PC-3 (cell line): ENCODE measurements at regions not wholly inside any gene's neighbourhood (a gene's known extent, or its start where the extent isn't known, plus 50 kb on each side); places are given as distances from the start of the nearest gene placed in this dataset.

Experiments used
- ATAC-seq: fragments of 200-7000 bp; cut with Tn5 transposase; 2 replicates; pipeline ENCODE4 v1.9.1; 2020; ENCODE audit warnings: mild to moderate bottlenecking, moderate library complexity
- BruUV-seq: library from RNA; stranded (reverse); fragments of 400-500 nt; replicated peaks from 2 replicates; lab custom pipeline; 2021; lab: Mats Ljungman, UMichigan
- CTCF ChIA-PET: fragments of 300-600 bp; sonication (Branson Sonifier 250); formaldehyde crosslinking; loops from one replicate; lab custom pipeline; 2022; ENCODE audit warnings: antibody characterized with exemption; lab: Charles Lee
- POLR2A ChIA-PET: fragments of 300-600 bp; sonication (Branson Sonifier 250); formaldehyde crosslinking; loops from one replicate; lab custom pipeline; 2022; ENCODE audit warnings: antibody characterized with exemption; ENCODE audit not compliant: unreplicated experiment; lab: Charles Lee
- DNase-seq: peaks from one replicate; pipeline ENCODE4 v3.0.0-alpha.2; 2015
- H2AFZ ChIP-seq: fragments of 300-600 bp; sonication (generic); 2 replicates; pipeline ENCODE4 v1.6.0; 2016; ENCODE audit warnings: antibody characterized with exemption, low read length
- H3F3A ChIP-seq: fragments of 300-600 bp; sonication (generic); one replicate; pipeline ENCODE4 v1.6.0; 2017; ENCODE audit warnings: antibody characterized with exemption, low read length, control low read depth, mild to moderate bottlenecking; ENCODE audit not compliant: unreplicated experiment
- H3K27ac ChIP-seq: fragments of 300-600 bp; sonication (generic); 2 replicates; pipeline ENCODE4 v1.5.1; 2016; ENCODE audit warnings: mild to moderate bottlenecking, low read length
- H3K27me3 ChIP-seq: fragments of 300-600 bp; sonication (generic); 2 replicates; pipeline ENCODE4 v1.6.1; 2016; ENCODE audit warnings: low read length, mixed read lengths
- H3K36me3 ChIP-seq: fragments of 300-600 bp; sonication (generic); 2 replicates; pipeline ENCODE4 v1.6.1; 2016; ENCODE audit warnings: low read depth, mixed run types, low read length, mixed read lengths
- H3K4me1 ChIP-seq: fragments of 300-600 bp; sonication (generic); 2 replicates; pipeline ENCODE4 v1.5.1; 2016; ENCODE audit warnings: low read length; ENCODE audit not compliant: insufficient read depth
- H3K4me2 ChIP-seq: fragments of 300-600 bp; sonication (generic); 2 replicates; pipeline ENCODE4 v1.6.0; 2016; ENCODE audit warnings: low read length
- H3K4me3 ChIP-seq: fragments of 300-600 bp; sonication (generic); 2 replicates; pipeline ENCODE4 v1.5.1; 2016; ENCODE audit warnings: mild to moderate bottlenecking, low read length, mixed read lengths
- H3K79me2 ChIP-seq: fragments of 300-600 bp; sonication (generic); 2 replicates; pipeline ENCODE4 v1.6.1; 2017; ENCODE audit warnings: low read length, mixed read lengths
- H3K9ac ChIP-seq: fragments of 300-600 bp; sonication (generic); 2 replicates; pipeline ENCODE4 v1.6.0; 2016; ENCODE audit warnings: mild to moderate bottlenecking, low read length
- H3K9me2 ChIP-seq: fragments of 300-600 bp; sonication (generic); replicated peaks from 2 replicates; pipeline ENCODE4 v1.6.1; 2016; ENCODE audit warnings: mixed run types, low read length, mixed read lengths
- H3K9me3 ChIP-seq: fragments of 300-600 bp; sonication (generic); 2 replicates; pipeline ENCODE4 v1.6.1; 2016; ENCODE audit warnings: low read length, mixed read lengths
- H4K20me1 ChIP-seq: fragments of 300-600 bp; sonication (generic); 2 replicates; pipeline ENCODE4 v1.6.1; 2016; ENCODE audit warnings: low read length, mixed read lengths
- CTCF ChIP-seq: fragments of 300-600 bp; sonication (generic); conservative IDR thresholded peaks from 2 replicates; pipeline ENCODE4 v1.5.1; 2017; ENCODE audit warnings: antibody characterized with exemption, low read depth, mild to moderate bottlenecking, low read length
- EZH2 ChIP-seq: fragments of 300-600 bp; sonication (generic); IDR thresholded peaks from one replicate; pipeline ENCODE4 v1.6.1; 2017; ENCODE audit warnings: antibody characterized with exemption, mild to moderate bottlenecking, low read length; ENCODE audit not compliant: unreplicated experiment
- EZH2phosphoT487 ChIP-seq: fragments of 300-600 bp; sonication (generic); IDR thresholded peaks from 2 replicates; pipeline ENCODE4 v1.6.1; 2018; ENCODE audit warnings: mild to moderate bottlenecking, antibody characterized with exemption, low read length, borderline replicate concordance
- intact Hi-C: fragments of 100-400 bp; cut with micrococcal nuclease; formaldehyde crosslinking; loops from 2 replicates; pipeline ENCODE4 v1.9.0; 2023

GRCh38 chr18:60445341-60445740, 72.8 kb upstream of the MC4R start:
- CTCF ChIA-PET = no interaction called here
- BruUV-seq = no TSS peak
- no peak for DNase-seq

DNA sequence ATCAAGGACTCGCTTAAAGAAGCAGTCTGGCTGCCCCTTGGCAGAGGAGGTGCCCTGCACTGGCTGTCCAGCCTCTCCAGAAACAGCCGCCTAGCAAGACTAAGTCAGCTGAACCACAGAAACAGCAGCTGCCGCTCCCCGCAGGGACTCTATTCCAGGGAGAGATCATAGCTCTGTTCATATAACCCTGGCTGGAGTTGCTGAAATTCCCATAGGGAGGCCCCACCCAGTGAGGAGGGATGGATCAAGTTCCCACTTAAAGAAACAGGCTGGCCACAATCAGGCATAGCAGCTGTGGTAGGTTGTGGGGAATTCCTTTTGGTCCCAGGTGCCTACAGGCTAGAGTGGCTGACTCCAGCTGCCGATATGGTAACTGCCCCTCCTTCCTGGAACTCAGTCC, 74.2 kb upstream of the MC4R start:
- DNase-seq (no peak), ATAC-seq (no peak)
- H3K9me3 ChIP-seq = no peaks in the 10 kb centered on the region
- H3K79me2 ChIP-seq = no peaks in the 10 kb centered on the region
- TF ChIP-seq CTCF (no peak), EZH2phosphoT487 (no peak), EZH2 (no peak)
- no peak overlapping the region for H3K4me2 ChIP-seq
- no peaks in the 10 kb centered on the region for H3K36me3 ChIP-seq
- no peaks in the 10 kb centered on the region for H3K4me1 ChIP-seq
- no peak overlapping the region for H2AFZ ChIP-seq
- H3F3A ChIP-seq = no peaks in the 10 kb centered on the region
- H3K9ac ChIP-seq = no peak overlapping the region
- intact Hi-C loops = no loop called here
- CTCF ChIA-PET = no interaction called here
- H4K20me1 ChIP-seq = no peaks in the 10 kb centered on the region
- POLR2A ChIA-PET = no interaction called here
- H3K27ac ChIP-seq = no peak overlapping the region
- H3K9me2 ChIP-seq = no peaks in the 10 kb centered on the region
- H3K27me3 ChIP-seq = no peaks in the 10 kb centered on the region
- BruUV-seq = no TSS peak
- no peak overlapping the region for H3K4me3 ChIP-seq

More at GRCh38 chr18:60445341-60445740, 72.8 kb upstream of the MC4R start:
- no peak overlapping the region for H3K4me2 ChIP-seq
- H3K9me2 ChIP-seq = no peaks in the 10 kb centered on the region
- H3K9ac ChIP-seq = no peak overlapping the region
- H4K20me1 ChIP-seq = no peaks in the 10 kb centered on the region
- no peak overlapping the region for H3K4me3 ChIP-seq
- intact Hi-C loops = no loop called here
- POLR2A ChIA-PET = no interaction called here
- no peaks in the 10 kb centered on the region for H3K4me1 ChIP-seq
- H2AFZ ChIP-seq = no peak overlapping the region
- TF ChIP-seq EZH2 (no peak), EZH2phosphoT487 (no peak), CTCF (no peak)
- H3K27ac ChIP-seq = no peak overlapping the region
- no peaks in the 10 kb centered on the region for H3K36me3 ChIP-seq
- no peaks in the 10 kb centered on the region for H3K9me3 ChIP-seq
- ATAC-seq = no peak
- H3F3A ChIP-seq = no peaks in the 10 kb centered on the region
- no peaks in the 10 kb centered on the region for H3K79me2 ChIP-seq
- H3K27me3 ChIP-seq = no peaks in the 10 kb centered on the region

DNA sequence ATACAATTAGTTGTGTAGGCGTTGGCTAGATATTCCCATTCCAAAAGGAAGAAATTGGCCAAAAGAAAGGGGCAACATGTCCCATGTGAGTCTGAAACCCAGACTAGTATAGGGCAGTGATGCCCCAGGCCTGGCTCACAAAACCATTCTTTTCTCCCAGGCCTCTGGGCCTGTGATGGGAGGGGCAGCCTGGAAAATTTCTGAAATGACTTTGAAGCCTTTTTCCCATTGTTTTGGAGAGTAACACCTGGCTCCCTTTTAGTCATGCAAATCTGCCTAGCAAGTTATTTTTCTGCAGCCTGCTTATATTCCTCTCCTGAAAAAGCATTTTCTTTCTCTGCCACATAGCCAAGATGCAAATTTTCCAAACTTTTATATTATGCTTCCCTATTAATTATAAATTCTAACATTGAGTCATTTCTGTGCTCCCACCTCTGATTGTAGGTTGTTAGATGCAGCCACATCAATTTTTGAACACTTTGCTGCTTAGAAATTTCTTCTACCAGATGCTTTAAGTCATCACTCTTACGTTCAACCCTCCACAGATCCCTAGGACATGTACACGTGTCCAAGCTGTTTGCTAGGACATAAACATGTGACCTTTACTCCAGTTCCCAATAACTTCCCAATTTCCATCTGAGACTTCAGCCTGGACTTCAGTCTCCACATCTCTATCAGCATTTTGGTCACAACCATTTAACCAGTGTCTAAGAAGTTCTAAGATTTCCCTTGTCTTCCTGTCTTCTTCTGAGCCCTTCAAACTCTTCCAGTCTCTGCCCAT, 76.1 kb upstream of the MC4R start:
- H4K20me1 ChIP-seq = no peaks in the 10 kb centered on the region
- H3K4me3 ChIP-seq = no peak overlapping the region
- no peaks in the 10 kb centered on the region for H3K9me2 ChIP-seq
- no peaks in the 10 kb centered on the region for H3K79me2 ChIP-seq
- H2AFZ ChIP-seq = no peak overlapping the region
- H3K27me3 ChIP-seq = no peaks in the 10 kb centered on the region
- H3K4me1 ChIP-seq = no peaks in the 10 kb centered on the region
- no TSS peak for BruUV-seq
- ChIA-PET CTCF (no interaction called here), POLR2A (no interaction called here)
- H3K27ac ChIP-seq = no peak overlapping the region
- TF ChIP-seq CTCF (no peak), EZH2phosphoT487 (no peak), EZH2 (no peak)
- no peaks in the 10 kb centered on the region for H3K9me3 ChIP-seq
- no peak overlapping the region for H3K4me2 ChIP-seq
- no peak for ATAC-seq
- H3K36me3 ChIP-seq = no peaks in the 10 kb centered on the region
- H3F3A ChIP-seq = no peaks in the 10 kb centered on the region
- no peak for DNase-seq
- no peak overlapping the region for H3K9ac ChIP-seq
- intact Hi-C loops = no loop called here
